ENCODE measurements at regions not wholly inside any gene's neighbourhood (a gene's known extent, or its start where the extent isn't known, plus 50 kb on each side); places are given as distances from the start of the nearest gene placed in this dataset.

DNA sequence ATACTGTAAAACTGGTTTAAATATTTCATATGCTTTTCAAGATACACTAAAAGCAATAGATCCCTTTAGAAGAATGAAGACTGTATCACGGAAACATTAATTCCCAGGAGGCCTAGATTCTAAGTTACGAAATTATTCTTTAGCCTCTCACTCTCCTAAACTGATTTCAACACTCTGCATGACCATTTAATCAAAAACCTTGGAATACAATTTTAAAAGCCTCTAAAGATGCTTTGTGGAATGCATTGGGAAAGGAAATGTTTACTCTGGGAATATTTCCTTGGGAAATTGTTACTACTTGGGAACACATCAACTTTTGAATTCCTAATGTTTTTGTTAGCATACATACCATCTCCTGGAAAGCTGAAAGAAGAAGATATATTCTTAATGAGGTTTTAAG, 255.7 kb upstream of the FAR2 start:
- TF ChIP-seq, protein P1, sequence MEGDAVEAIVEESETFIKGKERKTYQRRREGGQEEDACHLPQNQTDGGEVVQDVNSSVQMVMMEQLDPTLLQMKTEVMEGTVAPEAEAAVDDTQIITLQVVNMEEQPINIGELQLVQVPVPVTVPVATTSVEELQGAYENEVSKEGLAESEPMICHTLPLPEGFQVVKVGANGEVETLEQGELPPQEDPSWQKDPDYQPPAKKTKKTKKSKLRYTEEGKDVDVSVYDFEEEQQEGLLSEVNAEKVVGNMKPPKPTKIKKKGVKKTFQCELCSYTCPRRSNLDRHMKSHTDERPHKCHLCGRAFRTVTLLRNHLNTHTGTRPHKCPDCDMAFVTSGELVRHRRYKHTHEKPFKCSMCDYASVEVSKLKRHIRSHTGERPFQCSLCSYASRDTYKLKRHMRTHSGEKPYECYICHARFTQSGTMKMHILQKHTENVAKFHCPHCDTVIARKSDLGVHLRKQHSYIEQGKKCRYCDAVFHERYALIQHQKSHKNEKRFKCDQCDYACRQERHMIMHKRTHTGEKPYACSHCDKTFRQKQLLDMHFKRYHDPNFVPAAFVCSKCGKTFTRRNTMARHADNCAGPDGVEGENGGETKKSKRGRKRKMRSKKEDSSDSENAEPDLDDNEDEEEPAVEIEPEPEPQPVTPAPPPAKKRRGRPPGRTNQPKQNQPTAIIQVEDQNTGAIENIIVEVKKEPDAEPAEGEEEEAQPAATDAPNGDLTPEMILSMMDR (IDR thresholded peaks at IDR 0.05; ENCODE audit: low read length, missing control alignments), result no peak
- H3K4me3 ChIP-seq (replicated peaks; ENCODE audit: low read depth, low read length), result no peak overlapping the region
- peak; percentile 57 for DNase-seq (ENCODE audit: low read depth)

DNA sequence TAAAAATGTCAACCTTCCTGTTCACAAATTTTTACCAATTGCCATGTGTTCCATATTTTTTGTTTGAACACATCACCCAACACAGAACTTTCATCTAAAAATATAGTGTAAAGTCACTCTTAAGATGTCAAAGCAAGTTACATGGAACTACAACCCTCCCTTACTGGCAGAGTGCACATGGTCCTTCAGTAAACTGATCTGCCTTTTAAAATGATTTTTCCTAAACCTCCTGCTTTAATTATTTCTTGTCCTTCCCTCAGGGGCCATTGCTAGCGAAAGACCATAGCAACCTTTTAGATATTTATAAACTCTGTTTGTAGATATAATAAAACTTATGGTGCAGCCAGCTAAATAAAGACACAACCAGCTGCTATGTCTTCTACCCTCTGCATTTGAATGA, 255.2 kb upstream of the FAR2 start:
- no peak overlapping the region for H3K4me3 ChIP-seq (replicated peaks; ENCODE audit: low read depth, low read length)
- TF ChIP-seq, protein P1 (IDR thresholded peaks at IDR 0.05; ENCODE audit: low read length, missing control alignments), result no peak
- no peak for DNase-seq (ENCODE audit: low read depth)

DNA sequence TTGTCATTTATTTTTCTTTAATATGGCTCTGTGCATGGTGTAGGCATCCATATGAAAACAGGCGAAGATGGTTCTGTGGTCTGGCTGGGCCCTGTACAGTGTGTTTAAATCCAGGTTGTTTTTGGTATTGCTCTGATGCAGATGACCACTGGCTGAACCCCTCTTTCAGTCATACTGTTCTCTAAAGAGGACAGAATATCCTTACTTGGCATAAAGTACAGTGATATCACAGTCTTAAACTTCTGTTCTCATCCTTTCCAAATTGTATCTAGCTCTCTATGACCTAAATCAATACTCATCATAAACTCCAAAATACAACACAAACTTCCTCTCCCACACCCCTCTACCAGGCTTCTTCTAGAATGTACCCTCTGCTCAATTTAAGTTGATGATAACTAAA, 252.7 kb upstream of the FAR2 start:
- no peak overlapping the region for H3K4me3 ChIP-seq (replicated peaks; ENCODE audit: low read depth, low read length)
- DNase-seq (ENCODE audit: low read depth), result no peak
- TF ChIP-seq, protein P1 (IDR thresholded peaks at IDR 0.05; ENCODE audit: low read length, missing control alignments), result no peak

DNA sequence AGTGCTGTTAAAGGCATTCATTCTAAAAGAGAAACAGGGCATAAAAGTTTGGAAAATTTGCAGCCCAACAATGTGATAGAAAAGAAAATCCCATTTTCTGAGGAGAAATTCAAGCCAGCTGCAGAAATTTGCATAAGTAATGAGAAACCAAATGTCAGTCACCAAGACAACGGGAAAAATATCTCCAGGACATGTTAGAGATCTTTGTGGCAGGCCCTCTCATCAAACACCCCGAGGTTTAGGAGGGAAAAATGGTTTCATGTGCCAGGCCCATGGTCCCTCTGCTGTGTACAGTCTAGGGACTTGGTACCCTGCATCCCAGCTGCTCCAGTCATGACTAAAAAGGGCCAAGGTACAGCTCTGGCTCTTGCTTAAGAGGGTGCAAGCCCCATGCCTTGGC, 251.0 kb upstream of the FAR2 start:
- no peak overlapping the region for H3K4me3 ChIP-seq (replicated peaks; ENCODE audit: low read depth, low read length)
- DNase-seq (ENCODE audit: low read depth), result no peak
- TF ChIP-seq, protein P1 (IDR thresholded peaks at IDR 0.05; ENCODE audit: low read length, missing control alignments), result no peak

DNA sequence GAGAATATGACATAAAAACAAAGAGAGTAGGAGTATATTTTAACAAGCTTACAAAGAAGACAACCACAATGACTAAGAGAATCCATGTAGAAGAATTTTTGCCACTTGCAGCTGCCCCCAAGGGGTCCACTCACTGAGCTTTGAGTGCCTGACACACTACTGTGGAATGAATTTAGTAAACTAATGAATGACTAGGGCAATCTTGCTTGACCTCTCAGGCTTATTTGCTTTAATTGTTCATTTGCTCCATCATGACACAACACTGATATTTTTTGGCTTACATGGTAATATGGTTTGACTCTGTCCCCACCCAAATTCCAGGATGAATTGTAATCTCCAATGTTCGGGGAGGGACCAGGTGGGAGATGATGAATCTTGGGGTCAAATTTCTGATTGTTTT, 249.1 kb upstream of the FAR2 start:
- TF ChIP-seq, protein P1 (IDR thresholded peaks at IDR 0.05; ENCODE audit: low read length, missing control alignments), result no peak
- peak; percentile 31 for DNase-seq (ENCODE audit: low read depth)
- H3K4me3 ChIP-seq (replicated peaks; ENCODE audit: low read depth, low read length), result no peak overlapping the region

DNA sequence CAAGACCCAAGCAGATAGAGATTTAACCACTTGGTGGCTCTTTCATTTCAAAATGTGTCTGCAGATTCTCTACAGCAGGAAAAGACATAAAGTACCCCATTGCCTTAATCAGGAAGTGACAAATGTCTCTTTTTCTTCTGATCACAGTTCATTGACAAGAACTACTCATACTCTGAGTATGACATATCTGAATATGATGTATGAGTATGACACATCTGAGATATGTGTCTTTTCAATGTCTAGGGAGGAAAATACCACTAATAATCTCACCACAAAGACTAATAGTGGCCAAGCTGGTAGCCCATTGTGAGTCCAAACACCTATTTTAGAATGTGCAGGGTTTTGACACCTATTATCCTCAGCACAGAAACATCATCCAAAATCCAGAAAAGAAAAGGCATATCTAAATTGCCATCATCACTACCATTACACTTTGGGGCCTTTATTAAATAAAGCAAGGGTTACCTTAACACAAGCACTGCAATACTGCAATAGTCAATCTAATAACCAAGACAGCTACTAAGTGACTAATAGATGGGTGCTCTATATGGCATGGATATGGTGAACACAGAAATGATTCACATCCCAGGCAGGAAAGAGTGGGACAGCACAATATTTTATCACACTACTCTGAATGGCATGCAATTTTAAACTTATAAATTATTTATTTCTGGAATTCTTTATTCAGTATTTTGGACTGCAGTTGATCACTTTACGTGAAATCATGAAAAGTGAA, 243.7 kb upstream of the FAR2 start:
- DNase-seq (ENCODE audit: low read depth), result no peak
- H3K4me3 ChIP-seq (replicated peaks; ENCODE audit: low read depth, low read length), result no peak overlapping the region
- TF ChIP-seq, protein P1 (IDR thresholded peaks at IDR 0.05; ENCODE audit: low read length, missing control alignments), result no peak

DNA sequence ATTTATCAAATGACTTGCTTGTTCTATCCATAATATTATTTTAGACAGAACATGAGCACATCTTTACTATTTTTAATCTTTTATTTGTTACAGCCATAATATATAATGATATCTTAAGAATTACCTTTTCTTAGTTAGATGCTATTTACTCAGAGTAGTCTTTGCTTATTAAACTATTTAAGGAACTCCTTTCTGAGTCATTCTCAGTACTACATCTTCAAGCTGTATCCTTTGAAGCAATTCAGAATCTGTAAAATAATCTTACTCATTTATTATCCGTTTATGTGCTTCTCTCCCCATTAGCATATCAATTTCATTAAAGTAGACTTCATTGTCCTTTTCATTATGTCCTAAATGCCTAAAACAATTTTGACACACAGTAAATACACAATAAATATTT, 240.4 kb upstream of the FAR2 start:
- H3K4me3 ChIP-seq (replicated peaks; ENCODE audit: low read depth, low read length), result no peak overlapping the region
- TF ChIP-seq, protein P1 (IDR thresholded peaks at IDR 0.05; ENCODE audit: low read length, missing control alignments), result no peak
- no peak for DNase-seq (ENCODE audit: low read depth)

All from fibroblast of pulmonary artery (primary cell).